ENCODE measurements at regions not wholly inside any gene's neighbourhood (a gene's known extent, or its start where the extent isn't known, plus 50 kb on each side); places are given as distances from the start of the nearest gene placed in this dataset.

DNA sequence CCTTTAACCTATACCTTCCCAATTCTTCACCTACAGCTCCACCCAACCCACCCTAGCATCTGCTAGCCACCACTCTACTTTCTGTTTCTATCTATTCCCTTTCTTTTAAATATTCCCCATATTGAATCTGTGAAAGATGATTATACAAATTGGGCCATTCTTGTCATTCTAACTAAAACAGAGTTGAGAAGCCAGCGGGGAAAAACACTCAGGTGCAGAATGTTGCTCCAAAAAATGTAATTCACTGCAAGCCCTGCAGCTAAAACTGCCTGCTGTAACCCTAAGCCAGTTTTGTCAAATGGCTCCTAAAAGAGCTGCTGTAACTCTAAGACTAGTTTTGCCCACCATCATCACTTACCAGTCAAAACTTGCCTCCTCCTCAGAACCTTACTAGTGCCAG, 1468.6 kb upstream of the MIR17HG start:
- no peaks in the 10 kb centered on the region for H3K36me3 ChIP-seq (ENCODE audit: control insufficient read depth in 2 of 2, insufficient read depth in 2 of 2, low read length in 1 of 2)
- 27 to 32% methylated on average over 1 of the region's 1 CpG for WGBS, 2 donors
- no peaks in the 10 kb centered on the region for H3K4me1 ChIP-seq (ENCODE audit: control insufficient read depth in 2 of 2, insufficient read depth in 2 of 2, low read length in 1 of 2)
- no peaks in the 10 kb centered on the region for H3K9me3 ChIP-seq (ENCODE audit: control insufficient read depth in 2 of 2, insufficient read depth in 1 of 2, low read depth in 1 of 2, low read length in 1 of 2)
- H3K27me3 ChIP-seq (ENCODE audit: control insufficient read depth in 1 of 2, insufficient read depth in 2 of 2, low read length in 2 of 2): no peaks in the 10 kb centered on the region
- no peak overlapping the region for H3K27ac ChIP-seq (ENCODE audit: low read depth in 2 of 2, low read length in 1 of 2)
- no peak overlapping the region for H3K4me3 ChIP-seq (ENCODE audit: low read depth in 1 of 2, low read length in 2 of 2)

GRCh38 chr13:89880201-89880600, 1467.3 kb upstream of the MIR17HG start:
- Histone ChIP-seq H3K27ac (ENCODE audit: low read depth in 2 of 2, low read length in 1 of 2) (no peak overlapping the region), H3K27me3 (ENCODE audit: control insufficient read depth in 1 of 2, insufficient read depth in 2 of 2, low read length in 2 of 2) (no peaks in the 10 kb centered on the region), H3K36me3 (ENCODE audit: control insufficient read depth in 2 of 2, insufficient read depth in 2 of 2, low read length in 1 of 2) (no peaks in the 10 kb centered on the region), H3K9me3 (ENCODE audit: control insufficient read depth in 2 of 2, insufficient read depth in 1 of 2, low read depth in 1 of 2, low read length in 1 of 2) (no peaks in the 10 kb centered on the region), H3K4me1 (ENCODE audit: control insufficient read depth in 2 of 2, insufficient read depth in 2 of 2, low read length in 1 of 2) (no peaks in the 10 kb centered on the region), H3K4me3 (ENCODE audit: low read depth in 1 of 2, low read length in 2 of 2) (no peak overlapping the region)
- 94 to 95% methylated on average over 13 of the region's 13 CpGs for WGBS, 2 donors

DNA sequence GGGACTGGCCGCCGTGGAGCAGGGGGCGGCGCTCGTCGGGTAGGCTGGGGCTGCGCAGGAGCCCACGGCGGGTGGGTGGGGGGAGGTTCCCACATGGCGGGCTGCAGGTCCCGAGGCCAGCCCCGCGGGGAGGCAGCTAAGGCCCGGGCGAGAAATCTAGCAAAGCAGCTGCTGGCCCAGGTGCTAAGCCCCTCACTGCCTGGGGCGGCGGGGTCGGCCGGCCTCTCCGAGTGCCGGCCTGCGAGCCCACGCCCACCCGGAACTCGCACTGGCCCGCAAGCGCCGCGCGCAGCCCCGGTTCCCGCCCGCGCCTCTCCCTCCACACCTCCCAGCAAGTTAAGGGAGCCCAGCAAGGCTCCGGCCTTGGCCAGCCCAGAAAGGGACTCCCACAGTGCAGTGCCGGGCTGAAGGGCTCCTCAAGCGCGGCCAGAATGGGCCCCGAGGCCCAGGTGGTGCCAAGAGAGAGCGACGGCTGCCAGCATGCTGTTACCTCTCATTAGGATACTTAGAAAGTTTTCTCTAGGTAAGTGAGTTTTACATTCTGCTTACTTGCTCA, 1463.5 kb upstream of the MIR17HG start:
- no peaks in the 10 kb centered on the region for H3K27me3 ChIP-seq (ENCODE audit: control insufficient read depth in 1 of 2, insufficient read depth in 2 of 2, low read length in 2 of 2)
- 85 to 88% methylated on average over 35 to 41 of the region's 41 CpGs for whole genome bisulfite sequencing, 2 donors
- no peaks in the 10 kb centered on the region for H3K9me3 ChIP-seq (ENCODE audit: control insufficient read depth in 2 of 2, insufficient read depth in 1 of 2, low read depth in 1 of 2, low read length in 1 of 2)
- H3K4me3 ChIP-seq (ENCODE audit: low read depth in 1 of 2, low read length in 2 of 2): no peak overlapping the region
- no peaks in the 10 kb centered on the region for H3K4me1 ChIP-seq (ENCODE audit: control insufficient read depth in 2 of 2, insufficient read depth in 2 of 2, low read length in 1 of 2)
- H3K36me3 ChIP-seq (ENCODE audit: control insufficient read depth in 2 of 2, insufficient read depth in 2 of 2, low read length in 1 of 2): no peaks in the 10 kb centered on the region
- H3K27ac ChIP-seq (ENCODE audit: low read depth in 2 of 2, low read length in 1 of 2): no peak overlapping the region

GRCh38 chr13:89890806-89891205, 1456.7 kb upstream of the MIR17HG start:
- no peaks in the 10 kb centered on the region for H3K9me3 ChIP-seq (ENCODE audit: control insufficient read depth in 2 of 2, insufficient read depth in 1 of 2, low read depth in 1 of 2, low read length in 1 of 2)
- H3K4me1 ChIP-seq (ENCODE audit: control insufficient read depth in 2 of 2, insufficient read depth in 2 of 2, low read length in 1 of 2): no peaks in the 10 kb centered on the region
- no peaks in the 10 kb centered on the region for H3K36me3 ChIP-seq (ENCODE audit: control insufficient read depth in 2 of 2, insufficient read depth in 2 of 2, low read length in 1 of 2)
- no peak overlapping the region for H3K27ac ChIP-seq (ENCODE audit: low read depth in 2 of 2, low read length in 1 of 2)
- no peak overlapping the region for H3K4me3 ChIP-seq (ENCODE audit: low read depth in 1 of 2, low read length in 2 of 2)
- no peaks in the 10 kb centered on the region for H3K27me3 ChIP-seq (ENCODE audit: control insufficient read depth in 1 of 2, insufficient read depth in 2 of 2, low read length in 2 of 2)

GRCh38 chr13:89891416-89891815, 1456.1 kb upstream of the MIR17HG start:
- no peaks in the 10 kb centered on the region for H3K36me3 ChIP-seq (ENCODE audit: control insufficient read depth in 2 of 2, insufficient read depth in 2 of 2, low read length in 1 of 2)
- WGBS, 2 donors: 41 to 64% methylated on average over 2 of the region's 2 CpGs
- H3K4me3 ChIP-seq (ENCODE audit: low read depth in 1 of 2, low read length in 2 of 2): no peak overlapping the region
- no peaks in the 10 kb centered on the region for H3K9me3 ChIP-seq (ENCODE audit: control insufficient read depth in 2 of 2, insufficient read depth in 1 of 2, low read depth in 1 of 2, low read length in 1 of 2)
- H3K4me1 ChIP-seq (ENCODE audit: control insufficient read depth in 2 of 2, insufficient read depth in 2 of 2, low read length in 1 of 2): no peaks in the 10 kb centered on the region
- no peaks in the 10 kb centered on the region for H3K27me3 ChIP-seq (ENCODE audit: control insufficient read depth in 1 of 2, insufficient read depth in 2 of 2, low read length in 2 of 2)
- no peak overlapping the region for H3K27ac ChIP-seq (ENCODE audit: low read depth in 2 of 2, low read length in 1 of 2)

DNA sequence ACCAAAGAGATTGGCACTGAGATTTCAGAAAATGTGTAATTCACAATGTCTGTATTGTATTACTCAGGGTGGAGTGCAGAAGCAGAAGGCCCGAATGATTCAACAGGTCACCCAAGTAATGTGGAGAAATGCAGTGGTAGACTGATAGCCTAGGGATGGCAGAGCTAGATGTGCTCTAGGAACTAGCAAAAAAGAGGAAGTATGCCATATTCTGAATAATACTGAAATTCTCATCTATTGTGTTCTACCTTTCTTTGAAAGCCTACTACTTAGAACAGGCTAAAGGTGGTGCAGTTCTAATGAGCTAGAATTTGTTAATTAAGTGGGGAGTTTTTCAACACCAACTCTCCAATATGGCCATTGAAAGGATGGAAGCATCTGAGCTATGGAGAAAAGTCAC, 1449.8 kb upstream of the MIR17HG start:
- Histone ChIP-seq H3K36me3 (ENCODE audit: control insufficient read depth in 2 of 2, insufficient read depth in 2 of 2, low read length in 1 of 2) (no peaks in the 10 kb centered on the region), H3K9me3 (ENCODE audit: control insufficient read depth in 2 of 2, insufficient read depth in 1 of 2, low read depth in 1 of 2, low read length in 1 of 2) (no peaks in the 10 kb centered on the region), H3K27me3 (ENCODE audit: control insufficient read depth in 1 of 2, insufficient read depth in 2 of 2, low read length in 2 of 2) (no peaks in the 10 kb centered on the region), H3K4me1 (ENCODE audit: control insufficient read depth in 2 of 2, insufficient read depth in 2 of 2, low read length in 1 of 2) (no peaks in the 10 kb centered on the region), H3K27ac (ENCODE audit: low read depth in 2 of 2, low read length in 1 of 2) (no peak overlapping the region), H3K4me3 (ENCODE audit: low read depth in 1 of 2, low read length in 2 of 2) (no peak overlapping the region)
- 80 to 82% methylated on average over 1 of the region's 1 CpG for WGBS, 2 donors

DNA sequence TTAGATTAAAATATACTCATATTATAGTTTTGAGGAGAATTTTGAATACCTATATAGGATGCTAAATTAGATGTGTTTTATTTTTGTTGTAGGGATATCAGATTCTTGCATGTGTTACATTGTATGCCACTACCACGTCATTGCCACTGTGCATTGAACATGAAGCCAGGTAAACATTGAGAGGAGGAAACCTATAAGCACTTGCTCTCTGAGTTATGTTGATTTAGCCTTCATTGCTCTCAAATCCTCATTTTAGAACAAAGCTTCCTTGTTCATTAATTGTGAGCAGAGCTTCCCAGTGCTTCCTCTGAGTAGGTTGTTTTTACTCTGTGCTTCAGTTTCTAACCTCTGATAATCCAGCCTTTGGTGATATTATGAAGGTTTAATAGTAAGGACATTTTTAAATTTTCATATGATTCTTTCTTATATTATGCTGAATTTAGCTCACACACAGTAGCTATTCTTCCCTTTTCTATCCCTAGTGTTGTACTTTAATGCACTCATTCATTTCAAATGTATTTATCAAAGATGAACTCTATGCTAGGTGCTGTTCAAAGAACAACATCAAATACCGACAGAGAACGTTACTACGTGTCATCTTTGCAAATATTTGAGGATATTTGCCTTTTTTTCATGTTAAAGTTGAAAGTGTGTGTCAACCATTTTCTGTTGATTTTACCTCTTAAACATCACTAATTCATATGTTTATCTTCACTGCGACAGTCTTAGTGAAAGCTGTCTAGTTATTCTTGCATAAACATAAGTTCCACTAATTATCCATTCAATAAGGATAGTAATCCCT, 1448.0 kb upstream of the MIR17HG start:
- no peaks in the 10 kb centered on the region for H3K36me3 ChIP-seq (ENCODE audit: control insufficient read depth in 2 of 2, insufficient read depth in 2 of 2, low read length in 1 of 2)
- no peak overlapping the region for H3K27ac ChIP-seq (ENCODE audit: low read depth in 2 of 2, low read length in 1 of 2)
- 76 to 87% methylated on average over 5 of the region's 5 CpGs for WGBS, 2 donors
- H3K4me1 ChIP-seq (ENCODE audit: control insufficient read depth in 2 of 2, insufficient read depth in 2 of 2, low read length in 1 of 2): no peaks in the 10 kb centered on the region
- H3K27me3 ChIP-seq (ENCODE audit: control insufficient read depth in 1 of 2, insufficient read depth in 2 of 2, low read length in 2 of 2): no peaks in the 10 kb centered on the region
- no peak overlapping the region for H3K4me3 ChIP-seq (ENCODE audit: low read depth in 1 of 2, low read length in 2 of 2)
- H3K9me3 ChIP-seq (ENCODE audit: control insufficient read depth in 2 of 2, insufficient read depth in 1 of 2, low read depth in 1 of 2, low read length in 1 of 2): no peaks in the 10 kb centered on the region

DNA sequence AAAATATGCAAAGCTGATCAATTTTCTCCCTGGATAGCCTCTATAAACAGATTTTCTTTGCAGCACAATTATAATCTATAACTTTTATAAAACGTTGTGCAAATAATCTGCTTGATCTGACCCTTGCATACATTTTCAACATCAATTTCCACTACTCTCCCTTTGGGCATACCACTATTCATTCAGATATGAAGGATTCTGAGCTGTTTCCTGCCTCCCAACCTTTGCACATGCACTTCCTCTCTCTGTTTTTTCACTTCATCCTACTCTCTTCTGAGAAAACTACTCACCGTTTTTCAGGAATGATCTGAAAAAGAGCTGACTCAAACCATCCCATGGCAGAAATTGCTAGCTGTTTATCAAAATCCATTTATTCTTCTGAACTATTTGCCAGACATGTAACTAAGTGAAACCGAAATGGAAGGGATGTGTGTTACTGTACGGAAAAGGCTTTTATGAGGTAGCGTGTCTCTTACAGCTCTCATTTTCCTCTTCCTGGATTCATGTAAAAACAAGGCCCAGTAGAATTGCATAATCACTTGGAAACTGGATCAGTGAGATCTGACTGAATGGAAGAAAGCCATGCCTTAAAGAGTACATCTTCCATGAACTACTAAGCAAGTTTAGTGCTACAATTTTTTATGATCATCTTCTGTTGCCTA, 1447.3 kb upstream of the MIR17HG start:
- 49 to 59% methylated on average over 5 of the region's 5 CpGs for WGBS, 2 donors
- no peaks in the 10 kb centered on the region for H3K36me3 ChIP-seq (ENCODE audit: control insufficient read depth in 2 of 2, insufficient read depth in 2 of 2, low read length in 1 of 2)
- peak overlapping the region in 1 of 2 donors; percentile 21 for H3K27ac ChIP-seq (ENCODE audit: low read depth in 2 of 2, low read length in 1 of 2)
- no peaks in the 10 kb centered on the region for H3K9me3 ChIP-seq (ENCODE audit: control insufficient read depth in 2 of 2, insufficient read depth in 1 of 2, low read depth in 1 of 2, low read length in 1 of 2)
- no peaks in the 10 kb centered on the region for H3K4me1 ChIP-seq (ENCODE audit: control insufficient read depth in 2 of 2, insufficient read depth in 2 of 2, low read length in 1 of 2)
- H3K27me3 ChIP-seq (ENCODE audit: control insufficient read depth in 1 of 2, insufficient read depth in 2 of 2, low read length in 2 of 2): no peaks in the 10 kb centered on the region
- H3K4me3 ChIP-seq (ENCODE audit: low read depth in 1 of 2, low read length in 2 of 2): no peak overlapping the region

DNA sequence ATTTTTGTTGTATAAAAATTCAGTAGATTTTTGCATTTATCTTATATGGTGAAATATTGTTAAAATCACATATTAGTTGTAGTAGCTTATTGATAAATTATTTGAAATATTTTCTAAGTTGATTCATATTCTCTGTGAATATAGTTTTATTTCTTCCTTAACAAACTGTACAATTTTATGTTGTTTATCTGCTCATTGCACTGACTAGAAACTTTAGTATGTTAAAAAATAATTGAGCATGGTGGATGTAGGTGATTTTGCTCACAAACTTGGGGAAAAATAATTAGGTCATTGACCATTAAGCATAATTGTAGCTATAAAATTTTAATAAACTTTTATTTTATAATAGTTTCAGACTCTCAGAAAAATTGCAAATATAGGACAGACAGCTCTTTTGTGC, 1445.3 kb upstream of the MIR17HG start:
- no peaks in the 10 kb centered on the region for H3K27me3 ChIP-seq (ENCODE audit: control insufficient read depth in 1 of 2, insufficient read depth in 2 of 2, low read length in 2 of 2)
- H3K4me1 ChIP-seq (ENCODE audit: control insufficient read depth in 2 of 2, insufficient read depth in 2 of 2, low read length in 1 of 2): no peaks in the 10 kb centered on the region
- no peak overlapping the region for H3K4me3 ChIP-seq (ENCODE audit: low read depth in 1 of 2, low read length in 2 of 2)
- no peaks in the 10 kb centered on the region for H3K9me3 ChIP-seq (ENCODE audit: control insufficient read depth in 2 of 2, insufficient read depth in 1 of 2, low read depth in 1 of 2, low read length in 1 of 2)
- H3K27ac ChIP-seq (ENCODE audit: low read depth in 2 of 2, low read length in 1 of 2): no peak overlapping the region
- no peaks in the 10 kb centered on the region for H3K36me3 ChIP-seq (ENCODE audit: control insufficient read depth in 2 of 2, insufficient read depth in 2 of 2, low read length in 1 of 2)

DNA sequence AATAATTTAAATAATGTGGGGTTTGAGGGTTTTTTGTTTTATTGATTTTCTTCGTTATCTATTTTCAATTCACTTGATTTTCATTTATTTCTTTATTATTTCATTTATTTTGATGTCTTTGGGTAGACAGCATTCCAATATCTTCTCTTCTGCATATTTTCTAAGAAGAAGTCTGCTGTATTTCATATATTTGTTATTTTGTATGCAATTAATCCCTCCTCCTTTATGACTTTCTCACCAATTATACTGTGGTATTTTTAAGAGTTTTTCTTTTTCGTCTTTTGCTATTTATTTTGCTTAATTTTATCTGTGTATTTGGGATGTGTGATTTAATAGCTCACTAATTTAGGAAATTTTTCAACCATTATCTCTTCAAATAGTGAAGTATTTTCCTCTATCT, 1444.4 kb upstream of the MIR17HG start:
- WGBS, 2 donors: 77 to 78% methylated on average over 2 of the region's 2 CpGs
- Histone ChIP-seq H3K27ac (ENCODE audit: low read depth in 2 of 2, low read length in 1 of 2) (no peak overlapping the region), H3K9me3 (ENCODE audit: control insufficient read depth in 2 of 2, insufficient read depth in 1 of 2, low read depth in 1 of 2, low read length in 1 of 2) (no peaks in the 10 kb centered on the region), H3K27me3 (ENCODE audit: control insufficient read depth in 1 of 2, insufficient read depth in 2 of 2, low read length in 2 of 2) (no peaks in the 10 kb centered on the region), H3K4me1 (ENCODE audit: control insufficient read depth in 2 of 2, insufficient read depth in 2 of 2, low read length in 1 of 2) (no peaks in the 10 kb centered on the region), H3K36me3 (ENCODE audit: control insufficient read depth in 2 of 2, insufficient read depth in 2 of 2, low read length in 1 of 2) (no peaks in the 10 kb centered on the region), H3K4me3 (ENCODE audit: low read depth in 1 of 2, low read length in 2 of 2) (no peak overlapping the region)

All from esophagus (tissue), 2 donors.